CD4-positive, alpha-beta memory T cell (primary cell): ENCODE measurements at regions not wholly inside any gene's neighbourhood (a gene's known extent, or its start where the extent isn't known, plus 50 kb on each side); places are given as distances from the start of the nearest gene placed in this dataset.

ENCODE experiments used
- CTCF ChIA-PET: fragments of 350-600 bp; sonication (Branson Sonifier 250); formaldehyde crosslinking; loops from one replicate; lab custom pipeline; 2021; ENCODE audit warnings: inconsistent platforms; ENCODE audit not compliant: partially characterized antibody; lab: Charles Lee
- POLR2A ChIA-PET: fragments of 350-600 bp; sonication (Branson Sonifier 250); formaldehyde crosslinking; loops from one replicate; lab custom pipeline; 2021; ENCODE audit not compliant: partially characterized antibody; lab: Charles Lee
- DNase-seq, 5 donors: peaks; one replicate each; pipeline versions ENCODE4 v3.0.0 to v3.0.0-alpha.2; 2020 to 2022; ENCODE audit warnings: mixed read lengths in 1 of 5
- H3K27ac ChIP-seq: one replicate; pipeline ENCODE4 v1.7.0; 2013; ENCODE audit warnings: low read depth, low read length
- H3K27me3 ChIP-seq: 2 replicates; pipeline ENCODE4 v1.7.0; 2013; ENCODE audit warnings: mild to moderate bottlenecking, low read length, moderate library complexity; ENCODE audit not compliant: insufficient read depth
- H3K36me3 ChIP-seq: 2 replicates; pipeline ENCODE4 v1.7.0; 2013; ENCODE audit warnings: mild to moderate bottlenecking, low read length, moderate library complexity; ENCODE audit not compliant: insufficient read depth
- H3K4me1 ChIP-seq: 2 replicates; pipeline ENCODE4 v1.7.0; 2013; ENCODE audit warnings: mild to moderate bottlenecking, low read length, moderate library complexity; ENCODE audit not compliant: insufficient read depth
- H3K4me3 ChIP-seq, 2 donors: one replicate each; pipeline ENCODE4 v1.7.0; 2013; ENCODE audit warnings: low read length in 2 of 2, mild to moderate bottlenecking in 1 of 2
- H3K9me3 ChIP-seq, 2 donors: one replicate each; pipeline ENCODE4 v1.7.0; 2013; ENCODE audit warnings: low read length in 2 of 2, control low read depth in 1 of 2; ENCODE audit not compliant: control insufficient read depth in 1 of 2
- H3K27ac Mint-ChIP-seq, 7 donors: one replicate each; pipeline ENCODE4 v1.8.0; 2020 to 2021; ENCODE audit warnings: mixed read lengths in 7 of 7, mild to moderate bottlenecking in 6 of 7, inconsistent platforms in 3 of 7, moderate library complexity in 3 of 7
- H3K27me3 Mint-ChIP-seq, 2 donors: one replicate each; pipeline ENCODE4 v1.8.0; 2020 to 2021; ENCODE audit warnings: mixed read lengths in 2 of 2
- H3K36me3 Mint-ChIP-seq, 2 donors: one replicate each; pipeline ENCODE4 v1.8.0; 2020 to 2021; ENCODE audit warnings: mixed read lengths in 2 of 2, inconsistent platforms in 1 of 2, mild to moderate bottlenecking in 1 of 2
- H3K4me1 Mint-ChIP-seq, 4 donors: one replicate each; pipeline ENCODE4 v1.8.0; 2020 to 2021; ENCODE audit warnings: mixed read lengths in 4 of 4, mild to moderate bottlenecking in 1 of 4
- H3K4me3 Mint-ChIP-seq, 8 donors: one replicate each; pipeline ENCODE4 v1.8.0; 2020 to 2021; ENCODE audit warnings: mixed read lengths in 8 of 8, mild to moderate bottlenecking in 7 of 8, moderate library complexity in 6 of 8, inconsistent platforms in 3 of 8
- H3K9me3 Mint-ChIP-seq, 8 donors: one replicate each; pipeline ENCODE4 v1.8.0; 2020 to 2021; ENCODE audit warnings: mixed read lengths in 8 of 8, mild to moderate bottlenecking in 5 of 8, inconsistent platforms in 3 of 8, moderate library complexity in 1 of 8
- intact Hi-C: fragments of 100-400 bp; cut with micrococcal nuclease; formaldehyde crosslinking; loops from one replicate; pipeline ENCODE4 v1.15.1; 2023

- Mint-ChIP-seq H3K36me3 (no peaks in the 10 kb centered on the region), H3K27ac (no peak overlapping the region), H3K4me3 (no peak overlapping the region), H3K27me3 (no peaks in the 10 kb centered on the region), H3K9me3 (peaks cover 0 to 4% (median 0%) of the 10 kb centered on the region in 8 donors), H3K4me1 (no peaks in the 10 kb centered on the region)
- Histone ChIP-seq H3K4me1 (no peaks in the 10 kb centered on the region), H3K27me3 (no peaks in the 10 kb centered on the region), H3K4me3 (no peak overlapping the region), H3K9me3 (no peaks in the 10 kb centered on the region), H3K36me3 (no peaks in the 10 kb centered on the region), H3K27ac (no peak overlapping the region)
- ChIA-PET CTCF (no interaction called here), POLR2A (no interaction called here)
- intact Hi-C loops, result no loop called here
- no peak for DNase-seq
Observed at GRCh38 chr4:178347111-178347510, 904.9 kb upstream of the AGA start.

GRCh38 chr4:178349601-178350000, 907.4 kb upstream of the AGA start:
- Mint-ChIP-seq H3K9me3 (peaks cover 0 to 7% (median 2%) of the 10 kb centered on the region in 8 donors), H3K4me1 (no peaks in the 10 kb centered on the region), H3K4me3 (no peak overlapping the region), H3K27me3 (no peaks in the 10 kb centered on the region), H3K36me3 (no peaks in the 10 kb centered on the region), H3K27ac (no peak overlapping the region)
- H3K9me3 ChIP-seq, result no peaks in the 10 kb centered on the region
- no peak for DNase-seq
- ChIA-PET CTCF (no interaction called here), POLR2A (no interaction called here)
- intact Hi-C loops, result no loop called here
- H3K27me3 ChIP-seq, result no peaks in the 10 kb centered on the region
- H3K27ac ChIP-seq, result no peak overlapping the region
- no peaks in the 10 kb centered on the region for H3K36me3 ChIP-seq
- H3K4me1 ChIP-seq, result no peaks in the 10 kb centered on the region
- no peak overlapping the region for H3K4me3 ChIP-seq

GRCh38 chr4:178351185-178351584, 908.9 kb upstream of the AGA start:
- intact Hi-C loops, result no loop called here
- H3K4me3 Mint-ChIP-seq, result no peak overlapping the region
- H3K27ac Mint-ChIP-seq, result no peak overlapping the region
- Histone ChIP-seq H3K36me3 (no peaks in the 10 kb centered on the region), H3K4me1 (no peaks in the 10 kb centered on the region), H3K27ac (no peak overlapping the region), H3K4me3 (no peak overlapping the region), H3K27me3 (no peaks in the 10 kb centered on the region), H3K9me3 (no peaks in the 10 kb centered on the region)
- ChIA-PET CTCF (no interaction called here), POLR2A (no interaction called here)
- H3K4me1 Mint-ChIP-seq, result no peaks in the 10 kb centered on the region
- H3K36me3 Mint-ChIP-seq, result no peaks in the 10 kb centered on the region
- DNase-seq, result no peak
- no peaks in the 10 kb centered on the region for H3K27me3 Mint-ChIP-seq
- peaks cover 0 to 9% (median under 1%) of the 10 kb centered on the region in 8 donors for H3K9me3 Mint-ChIP-seq

- peaks cover 0 to 9% (median 2%) of the 10 kb centered on the region in 8 donors for H3K9me3 Mint-ChIP-seq
- no peak for DNase-seq
- Histone ChIP-seq H3K27ac (no peak overlapping the region), H3K36me3 (no peaks in the 10 kb centered on the region), H3K27me3 (no peaks in the 10 kb centered on the region), H3K4me1 (no peaks in the 10 kb centered on the region), H3K9me3 (no peaks in the 10 kb centered on the region), H3K4me3 (no peak overlapping the region)
- no peaks in the 10 kb centered on the region for H3K36me3 Mint-ChIP-seq
- no peak overlapping the region for H3K4me3 Mint-ChIP-seq
- no peak overlapping the region for H3K27ac Mint-ChIP-seq
- intact Hi-C loops, result no loop called here
- H3K27me3 Mint-ChIP-seq, result no peaks in the 10 kb centered on the region
- CTCF ChIA-PET, result no interaction called here
- POLR2A ChIA-PET, result no interaction called here
- no peaks in the 10 kb centered on the region for H3K4me1 Mint-ChIP-seq
Observed at GRCh38 chr4:178356725-178357124, 914.5 kb upstream of the AGA start.

GRCh38 chr4:178385481-178385880, 943.2 kb upstream of the AGA start:
- Mint-ChIP-seq H3K27me3 (no peaks in the 10 kb centered on the region), H3K27ac (no peak overlapping the region), H3K4me1 (no peaks in the 10 kb centered on the region), H3K36me3 (no peaks in the 10 kb centered on the region), H3K9me3 (peaks cover 0 to 4% (median 0%) of the 10 kb centered on the region in 8 donors), H3K4me3 (no peak overlapping the region)
- no peaks in the 10 kb centered on the region for H3K36me3 ChIP-seq
- CTCF ChIA-PET, result no interaction called here
- POLR2A ChIA-PET, result no interaction called here
- intact Hi-C loops, result no loop called here
- no peaks in the 10 kb centered on the region for H3K27me3 ChIP-seq
- H3K4me3 ChIP-seq, result no peak overlapping the region
- H3K9me3 ChIP-seq, result no peaks in the 10 kb centered on the region
- DNase-seq, result no peak
- H3K27ac ChIP-seq, result no peak overlapping the region
- no peaks in the 10 kb centered on the region for H3K4me1 ChIP-seq

GRCh38 chr4:178387756-178388155, 945.5 kb upstream of the AGA start:
- Histone ChIP-seq H3K27me3 (no peaks in the 10 kb centered on the region), H3K4me1 (no peaks in the 10 kb centered on the region), H3K9me3 (no peaks in the 10 kb centered on the region), H3K4me3 (no peak overlapping the region), H3K27ac (no peak overlapping the region), H3K36me3 (no peaks in the 10 kb centered on the region)
- POLR2A ChIA-PET, result no interaction called here
- DNase-seq, result no peak
- no peaks in the 10 kb centered on the region for H3K4me1 Mint-ChIP-seq
- intact Hi-C loops, result no loop called here
- CTCF ChIA-PET, result no interaction called here
- no peak overlapping the region for H3K27ac Mint-ChIP-seq
- no peaks in the 10 kb centered on the region for H3K36me3 Mint-ChIP-seq
- H3K9me3 Mint-ChIP-seq, result peaks cover 0 to 4% (median 0%) of the 10 kb centered on the region in 8 donors
- no peaks in the 10 kb centered on the region for H3K27me3 Mint-ChIP-seq
- no peak overlapping the region for H3K4me3 Mint-ChIP-seq

- H3K36me3 ChIP-seq, result no peaks in the 10 kb centered on the region
- intact Hi-C loops, result no loop called here
- H3K27ac ChIP-seq, result no peak overlapping the region
- no peaks in the 10 kb centered on the region for H3K27me3 ChIP-seq
- Mint-ChIP-seq H3K36me3 (no peaks in the 10 kb centered on the region), H3K4me1 (no peaks in the 10 kb centered on the region), H3K9me3 (peaks cover 0 to 11% (median 2%) of the 10 kb centered on the region in 8 donors), H3K27ac (no peak overlapping the region), H3K27me3 (no peaks in the 10 kb centered on the region), H3K4me3 (no peak overlapping the region)
- no peak overlapping the region for H3K4me3 ChIP-seq
- DNase-seq, result no peak
- ChIA-PET CTCF (no interaction called here), POLR2A (no interaction called here)
- no peaks in the 10 kb centered on the region for H3K9me3 ChIP-seq
- no peaks in the 10 kb centered on the region for H3K4me1 ChIP-seq
Observed at GRCh38 chr4:178395798-178396197, 953.6 kb upstream of the AGA start.

- ChIA-PET POLR2A (no interaction called here), CTCF (no interaction called here)
- H3K36me3 Mint-ChIP-seq, result no peaks in the 10 kb centered on the region
Observed at GRCh38 chr4:178412455-178412854, 970.2 kb upstream of the AGA start.

More at GRCh38 chr4:178412455-178412854, 970.2 kb upstream of the AGA start:
- Histone ChIP-seq H3K9me3 (no peaks in the 10 kb centered on the region), H3K4me1 (no peaks in the 10 kb centered on the region), H3K27me3 (no peaks in the 10 kb centered on the region), H3K27ac (no peak overlapping the region), H3K4me3 (no peak overlapping the region), H3K36me3 (no peaks in the 10 kb centered on the region)
- intact Hi-C loops, result no loop called here
- no peak overlapping the region for H3K27ac Mint-ChIP-seq
- H3K4me1 Mint-ChIP-seq, result no peaks in the 10 kb centered on the region
- H3K27me3 Mint-ChIP-seq, result no peaks in the 10 kb centered on the region
- H3K4me3 Mint-ChIP-seq, result no peak overlapping the region
- H3K9me3 Mint-ChIP-seq, result peaks cover 0 to 10% (median 2%) of the 10 kb centered on the region in 8 donors
- DNase-seq, result no peak
